ENCODE measurements at regions not wholly inside any gene's neighbourhood (a gene's known extent, or its start where the extent isn't known, plus 50 kb on each side); places are given as distances from the start of the nearest gene placed in this dataset.

- DNase-seq (no peak), ATAC-seq (no peak), FAIRE-seq (no peak)
- no peaks in the 10 kb centered on the region for H3K4me1 ChIP-seq
- no peak overlapping the region for H3K4me3 ChIP-seq
- H3K27me3 ChIP-seq: peaks cover 0 to 4% (median 2%) of the 10 kb centered on the region in 4 donors
- H3K9me3 ChIP-seq: no peaks in the 10 kb centered on the region
- TF ChIP-seq CTCF (IDR thresholded peaks at IDR 0.05): no peak
- no peak overlapping the region for H3K27ac ChIP-seq
- intact Hi-C loops (cut with DNase I): no loop called here
- H3K36me3 ChIP-seq: no peaks in the 10 kb centered on the region
- WGBS, 2 donors: 67 to 75% methylated on average over 5 of the region's 5 CpGs
Measured at GRCh38 chr19:29449371-29449770, 76.4 kb upstream of the VSTM2B start.

GRCh38 chr19:29450306-29450705, 75.5 kb upstream of the VSTM2B start:
- FAIRE-seq (no peak), DNase-seq (no peak), ATAC-seq (no peak)
- H3K36me3 ChIP-seq: no peaks in the 10 kb centered on the region
- no peaks in the 10 kb centered on the region for H3K9me3 ChIP-seq
- intact Hi-C loops (cut with DNase I): no loop called here
- H3K27ac ChIP-seq: no peak overlapping the region
- H3K4me3 ChIP-seq: no peak overlapping the region
- H3K27me3 ChIP-seq: peaks cover 0 to 4% (median 2%) of the 10 kb centered on the region in 4 donors
- TF ChIP-seq CTCF (IDR thresholded peaks at IDR 0.05): no peak
- 52 to 65% methylated on average over 4 of the region's 4 CpGs for WGBS, 2 donors
- H3K4me1 ChIP-seq: no peaks in the 10 kb centered on the region

- Histone ChIP-seq H3K4me3 (no peak overlapping the region), H3K36me3 (no peaks in the 10 kb centered on the region), H3K27ac (no peak overlapping the region), H3K27me3 (peaks cover 0 to 4% (median 2%) of the 10 kb centered on the region in 4 donors), H3K9me3 (no peaks in the 10 kb centered on the region), H3K4me1 (no peaks in the 10 kb centered on the region)
- TF ChIP-seq CTCF (IDR thresholded peaks at IDR 0.05): no peak
- FAIRE-seq (no peak), ATAC-seq (no peak), DNase-seq (no peak)
- WGBS, 2 donors: 51 to 74% methylated on average over 4 of the region's 4 CpGs
- intact Hi-C loops (cut with DNase I): no loop called here
Measured at GRCh38 chr19:29450812-29451211, 75.0 kb upstream of the VSTM2B start.

- DNase-seq: no peak
- Histone ChIP-seq H3K36me3 (no peaks in the 10 kb centered on the region), H3K4me1 (no peaks in the 10 kb centered on the region), H3K27me3 (no peaks in the 10 kb centered on the region), H3K4me3 (no peak overlapping the region), H3K27ac (no peak overlapping the region), H3K9me3 (no peaks in the 10 kb centered on the region)
- intact Hi-C loops (cut with DNase I): no loop called here
- no peak for TF ChIP-seq CTCF (IDR thresholded peaks at IDR 0.05)
- ATAC-seq: no peak
- FAIRE-seq: no peak
- 74 to 83% methylated on average over 15 of the region's 15 CpGs for WGBS, 2 donors
Measured at GRCh38 chr19:29454109-29454508, 71.7 kb upstream of the VSTM2B start.

- Histone ChIP-seq H3K27ac (no peak overlapping the region), H3K36me3 (no peaks in the 10 kb centered on the region), H3K9me3 (no peaks in the 10 kb centered on the region), H3K27me3 (no peaks in the 10 kb centered on the region), H3K4me1 (no peaks in the 10 kb centered on the region), H3K4me3 (no peak overlapping the region)
- intact Hi-C loops (cut with DNase I): no loop called here
- FAIRE-seq: no peak
- no peak for DNase-seq
- no peak for ATAC-seq
- TF ChIP-seq CTCF (IDR thresholded peaks at IDR 0.05): no peak
- WGBS, 2 donors: 69 to 70% methylated on average over 1 of the region's 1 CpG
Measured at GRCh38 chr19:29457413-29457812, 68.4 kb upstream of the VSTM2B start.

Measured in pancreas (tissue), 10 donors.